GM23248 (cell line): ENCODE measurements at regions not wholly inside any gene's neighbourhood (a gene's known extent, or its start where the extent isn't known, plus 50 kb on each side); places are given as distances from the start of the nearest gene placed in this dataset.

Experiments used
- DNase-seq: peaks from one replicate; pipeline ENCODE4 v3.0.0-alpha.2; 2015
- H2AFZ ChIP-seq: fragments of 200-600 bp; sonication (generic); 2 replicates; pipeline ENCODE4 v1.6.1; 2016; ENCODE audit warnings: antibody characterized with exemption
- H3F3A ChIP-seq: fragments of 200-600 bp; sonication (generic); 2 replicates; pipeline ENCODE4 v1.6.1; 2016; ENCODE audit warnings: mild to moderate bottlenecking, antibody characterized with exemption, mixed run types; ENCODE audit not compliant: insufficient read depth
- H3K27ac ChIP-seq: fragments of 200-600 bp; sonication (generic); 2 replicates; pipeline ENCODE4 v1.5.1; 2016; ENCODE audit warnings: mild to moderate bottlenecking
- H3K27me3 ChIP-seq: fragments of 200-600 bp; sonication (generic); replicated peaks from 2 replicates; pipeline ENCODE4 v1.6.1; 2016; ENCODE audit warnings: mild to moderate bottlenecking; ENCODE audit not compliant: insufficient read depth
- H3K36me3 ChIP-seq: fragments of 200-600 bp; sonication (generic); 2 replicates; pipeline ENCODE4 v1.6.1; 2016; ENCODE audit warnings: low read depth, mild to moderate bottlenecking
- H3K4me1 ChIP-seq: fragments of 200-600 bp; sonication (generic); 2 replicates; pipeline ENCODE4 v1.6.1; 2016; ENCODE audit warnings: mild to moderate bottlenecking; ENCODE audit not compliant: insufficient read depth
- H3K4me2 ChIP-seq: fragments of 200-600 bp; sonication (generic); one replicate; pipeline ENCODE4 v1.6.1; 2016; ENCODE audit warnings: mild to moderate bottlenecking; ENCODE audit not compliant: unreplicated experiment
- H3K4me3 ChIP-seq: fragments of 200-600 bp; sonication (generic); 2 replicates; pipeline ENCODE4 v1.5.1; 2016; ENCODE audit warnings: mild to moderate bottlenecking
- H3K79me2 ChIP-seq: fragments of 200-600 bp; sonication (generic); 2 replicates; pipeline ENCODE4 v1.6.1; 2016; ENCODE audit warnings: mild to moderate bottlenecking; ENCODE audit not compliant: insufficient read depth
- H3K9ac ChIP-seq: fragments of 200-600 bp; sonication (generic); 2 replicates; pipeline ENCODE4 v1.6.1; 2016; ENCODE audit warnings: mild to moderate bottlenecking
- H3K9me2 ChIP-seq: fragments of 200-600 bp; sonication (generic); 2 replicates; pipeline ENCODE4 v1.6.1; 2016; ENCODE audit warnings: mixed run types, mild to moderate bottlenecking, moderate library complexity; ENCODE audit not compliant: insufficient read depth
- H3K9me3 ChIP-seq: fragments of 200-600 bp; sonication (generic); one replicate; pipeline ENCODE4 v1.6.1; 2017; ENCODE audit warnings: low read depth
- H4K20me1 ChIP-seq: fragments of 200-600 bp; sonication (generic); 2 replicates; pipeline ENCODE4 v1.6.0; 2016; ENCODE audit not compliant: insufficient read depth
- EZH2 ChIP-seq: fragments of 200-600 bp; sonication (generic); IDR thresholded peaks from 2 replicates; pipeline ENCODE4 v1.6.1; 2018; ENCODE audit warnings: antibody characterized with exemption, mild to moderate bottlenecking; ENCODE audit not compliant: insufficient read depth, poor library complexity, severe bottlenecking
- EZH2phosphoT487 ChIP-seq: fragments of 200-600 bp; sonication (generic); IDR thresholded peaks from 2 replicates; pipeline ENCODE4 v1.6.1; 2018; ENCODE audit warnings: antibody characterized with exemption, moderate library complexity, mild to moderate bottlenecking, low read depth; ENCODE audit not compliant: insufficient read depth
- WGBS, 2 experiments: methylation state at CpG; one replicate each; pipeline ENCODE4 v1.1.6; 2015 to 2017; ENCODE audit warnings: low lambda C conversion rate in 2 of 2, low coverage in 1 of 2; ENCODE audit errors: missing lambda C conversion rate in 2 of 2; 5-methylcytosine and 5-hydroxymethylcytosine counted together
- in situ Hi-C: fragments of 300-500 bp; cut with MboI; formaldehyde crosslinking; loops from 2 replicates; pipeline ENCODE4 v1.15.0; 2020

DNA sequence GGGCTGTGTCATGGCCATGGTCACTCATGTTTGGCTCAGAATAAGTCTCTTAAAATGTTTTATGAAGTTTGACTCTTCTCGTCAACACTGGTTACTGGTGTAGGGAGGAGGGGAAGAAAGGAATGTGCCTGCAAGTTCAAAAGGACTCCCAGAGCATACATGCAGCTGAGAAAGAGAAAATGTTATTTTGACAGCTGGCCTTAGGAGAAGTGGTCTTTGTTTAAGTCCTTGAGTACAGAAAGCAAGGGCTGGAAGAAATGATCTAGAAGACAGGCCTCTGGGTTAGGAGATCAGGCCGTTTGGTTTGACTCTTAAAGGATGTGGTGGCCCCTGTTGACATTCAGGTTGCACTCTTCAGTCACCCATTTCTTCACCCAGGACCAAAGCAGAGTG lies 245.5 kb downstream of the REEP3 start:
- H4K20me1 ChIP-seq: no peaks in the 10 kb centered on the region
- no peaks in the 10 kb centered on the region for H3K9me2 ChIP-seq
- H3K9me3 ChIP-seq: no peaks in the 10 kb centered on the region
- H3K79me2 ChIP-seq: no peaks in the 10 kb centered on the region
- WGBS, 2 experiments: 14 to 22% methylated on average over 2 of the region's 2 CpGs
- H3K36me3 ChIP-seq: no peaks in the 10 kb centered on the region
- H3K4me1 ChIP-seq: peaks cover 18% of the 10 kb centered on the region
- H3K4me2 ChIP-seq: peak overlapping the region; percentile 41
- H3K27me3 ChIP-seq: no peaks in the 10 kb centered on the region
- no peak overlapping the region for H3K4me3 ChIP-seq
- no peak overlapping the region for H3K9ac ChIP-seq
- H3F3A ChIP-seq: no peaks in the 10 kb centered on the region
- peak overlapping the region; percentile 39 for H2AFZ ChIP-seq
- DNase-seq: peak; percentile 20
- H3K27ac ChIP-seq: peak overlapping the region; percentile 38
- in situ Hi-C loops: no loop called here
- TF ChIP-seq EZH2 (no peak), EZH2phosphoT487 (no peak)

DNA sequence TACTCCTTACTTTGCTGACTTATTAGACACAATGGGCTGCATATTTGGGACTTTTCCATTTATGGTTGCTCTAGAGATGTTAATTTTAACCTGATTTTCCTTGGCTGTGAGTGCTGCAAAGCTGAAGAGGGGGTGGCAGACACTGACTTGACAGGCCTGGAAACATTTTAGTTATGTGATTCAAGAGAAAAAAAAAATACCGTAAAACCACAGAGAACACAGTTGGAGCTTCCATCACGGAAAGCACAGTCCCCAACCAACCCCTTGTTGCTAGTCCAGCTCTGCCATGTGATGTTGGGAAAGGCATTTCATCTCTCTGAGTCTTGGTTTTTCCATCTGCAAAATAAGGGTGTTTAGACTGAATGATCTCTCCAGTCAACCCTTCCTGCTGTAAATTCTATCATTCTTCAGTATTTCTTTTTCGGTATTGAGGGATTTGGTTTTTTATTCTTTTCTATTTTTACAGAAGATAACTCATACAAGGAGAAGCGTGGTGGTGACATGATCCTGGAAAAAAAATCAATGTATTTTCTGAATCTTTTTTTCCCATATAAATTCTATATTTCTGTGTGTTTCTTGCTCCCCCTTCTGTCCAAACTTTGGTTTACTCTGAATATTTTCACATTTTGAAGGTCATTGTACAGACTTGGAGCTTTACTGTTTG lies 246.1 kb downstream of the REEP3 start:
- no peak for TF ChIP-seq EZH2phosphoT487
- no peak for TF ChIP-seq EZH2
- Histone ChIP-seq H2AFZ (peak overlapping the region; percentile 39), H3F3A (no peaks in the 10 kb centered on the region), H3K27me3 (no peaks in the 10 kb centered on the region), H3K79me2 (no peaks in the 10 kb centered on the region), H3K36me3 (no peaks in the 10 kb centered on the region), H3K27ac (peak overlapping the region; percentile 38), H3K9me3 (no peaks in the 10 kb centered on the region), H3K4me3 (no peak overlapping the region), H3K4me1 (peaks cover 18% of the 10 kb centered on the region), H3K4me2 (peak overlapping the region; percentile 41), H3K9ac (no peak overlapping the region), H4K20me1 (no peaks in the 10 kb centered on the region), H3K9me2 (no peaks in the 10 kb centered on the region)
- peak; percentile 67 for DNase-seq
- in situ Hi-C loops: no loop called here
- 4 to 5% methylated on average over 4 of the region's 4 CpGs for WGBS, 2 experiments

DNA sequence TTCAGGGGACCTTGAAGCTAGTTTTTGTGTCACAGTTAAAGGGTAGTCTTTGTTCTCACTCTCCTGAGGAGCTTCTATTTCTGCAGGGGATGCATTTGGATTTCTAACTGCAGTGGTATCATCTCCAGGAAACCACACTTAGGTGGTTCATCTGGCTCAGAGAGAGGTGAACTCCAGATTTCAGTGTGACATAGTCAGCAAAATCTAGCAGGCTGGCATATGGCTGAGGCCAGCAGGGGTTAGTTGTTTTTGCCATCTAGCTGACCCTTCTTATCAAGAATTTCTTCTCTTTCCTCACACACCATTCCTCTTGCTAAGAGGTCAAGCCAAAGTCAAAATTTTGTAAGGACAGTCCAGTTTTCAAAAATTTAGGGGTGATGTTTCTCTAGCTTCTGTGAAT lies 248.2 kb downstream of the REEP3 start:
- no peak overlapping the region for H3K4me3 ChIP-seq
- no peaks in the 10 kb centered on the region for H3K9me3 ChIP-seq
- H3K9ac ChIP-seq: no peak overlapping the region
- H3K4me1 ChIP-seq: peaks cover 18% of the 10 kb centered on the region
- H3K79me2 ChIP-seq: no peaks in the 10 kb centered on the region
- H3K36me3 ChIP-seq: no peaks in the 10 kb centered on the region
- H3K27me3 ChIP-seq: no peaks in the 10 kb centered on the region
- H3K9me2 ChIP-seq: no peaks in the 10 kb centered on the region
- H3K4me2 ChIP-seq: no peak overlapping the region
- no peak overlapping the region for H2AFZ ChIP-seq
- H4K20me1 ChIP-seq: no peaks in the 10 kb centered on the region
- H3F3A ChIP-seq: no peaks in the 10 kb centered on the region
- no peak for DNase-seq
- H3K27ac ChIP-seq: no peak overlapping the region
- no peak for TF ChIP-seq EZH2phosphoT487
- no peak for TF ChIP-seq EZH2
- in situ Hi-C loops: no loop called here

DNA sequence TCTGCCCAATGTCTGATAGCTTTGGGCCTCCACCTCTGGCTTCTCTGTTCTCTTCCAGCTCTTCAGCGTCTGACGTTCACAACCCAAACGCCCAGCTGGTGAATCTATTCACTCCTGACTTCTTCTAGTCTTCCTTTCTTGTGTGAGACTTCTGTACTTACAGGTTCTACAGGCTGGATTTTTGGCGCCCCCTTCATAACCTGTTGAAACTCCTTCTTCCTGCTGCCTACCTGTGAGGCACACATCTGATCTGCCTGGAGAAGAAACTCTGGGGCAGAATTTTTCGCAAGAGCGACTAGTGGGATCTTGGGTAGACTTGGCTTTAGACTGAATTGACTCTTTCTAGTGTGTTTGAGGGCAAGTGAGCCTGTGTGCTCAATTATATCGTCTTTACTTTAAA lies 249.3 kb downstream of the REEP3 start:
- Histone ChIP-seq H3K9me3 (no peaks in the 10 kb centered on the region), H2AFZ (no peak overlapping the region), H3K4me3 (no peak overlapping the region), H3K4me2 (no peak overlapping the region), H3F3A (no peaks in the 10 kb centered on the region), H3K79me2 (no peaks in the 10 kb centered on the region), H3K36me3 (no peaks in the 10 kb centered on the region), H3K27me3 (no peaks in the 10 kb centered on the region; the same call in 1 of the 2 replicates), H3K9ac (no peak overlapping the region), H3K9me2 (no peaks in the 10 kb centered on the region), H4K20me1 (no peaks in the 10 kb centered on the region), H3K4me1 (peaks cover 18% of the 10 kb centered on the region), H3K27ac (no peak overlapping the region)
- in situ Hi-C loops: no loop called here
- WGBS, 2 experiments: 85 to 87% methylated on average over 7 of the region's 7 CpGs
- no peak for DNase-seq
- no peak for TF ChIP-seq EZH2
- no peak for TF ChIP-seq EZH2phosphoT487

DNA sequence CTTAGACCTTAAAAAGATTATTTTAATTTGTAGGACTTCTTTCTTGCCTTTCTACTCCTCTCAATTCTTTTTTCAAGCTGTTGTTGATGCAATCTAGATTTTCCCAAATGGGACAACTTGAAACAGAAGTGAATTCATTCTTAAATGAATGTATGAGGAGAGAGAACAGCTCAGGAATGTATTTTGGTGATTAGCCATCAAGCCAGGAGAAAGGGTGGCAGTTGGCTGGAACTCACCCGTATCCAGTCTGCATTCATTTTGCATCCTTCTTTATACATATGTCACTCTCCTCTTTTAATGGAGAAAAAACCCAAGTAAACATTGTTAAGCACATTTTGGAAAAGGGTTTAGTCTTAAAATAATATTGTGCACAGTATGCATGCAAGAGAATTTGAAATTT lies 251.3 kb downstream of the REEP3 start:
- no peak overlapping the region for H3K9ac ChIP-seq
- peaks cover 4% of the 10 kb centered on the region for H3K4me1 ChIP-seq

More for the DNA sequence above, 251.3 kb downstream of the REEP3 start:
- DNase-seq: no peak
- no peaks in the 10 kb centered on the region for H4K20me1 ChIP-seq
- TF ChIP-seq EZH2phosphoT487 (no peak), EZH2 (no peak)
- in situ Hi-C loops: no loop called here
- H2AFZ ChIP-seq: no peak overlapping the region
- peaks cover 9% of the 10 kb centered on the region for H3K27me3 ChIP-seq
- H3F3A ChIP-seq: no peaks in the 10 kb centered on the region
- no peak overlapping the region for H3K4me3 ChIP-seq
- H3K4me2 ChIP-seq: no peak overlapping the region
- WGBS, 2 experiments: 93 to 100% methylated on average over 1 of the region's 1 CpG
- no peaks in the 10 kb centered on the region for H3K9me2 ChIP-seq
- H3K27ac ChIP-seq: no peak overlapping the region
- no peaks in the 10 kb centered on the region for H3K9me3 ChIP-seq
- no peaks in the 10 kb centered on the region for H3K36me3 ChIP-seq
- no peaks in the 10 kb centered on the region for H3K79me2 ChIP-seq
